SHP77 (cell line): ENCODE measurements at regions not wholly inside any gene's neighbourhood (a gene's known extent, or its start where the extent isn't known, plus 50 kb on each side); places are given as distances from the start of the nearest gene placed in this dataset.
"Not testable (repeated sequence)": the region's sequence is repeated elsewhere in the genome, so short reads cannot be mapped to it uniquely, and the experiment has no call there.

Experiments
- DNase-seq, 2 experiments: peaks; one replicate each; lab custom pipeline; 2025; lab: John Stamatoyannopoulos, UW

GRCh38 chr3:90069748-90070147 lies 962.3 kb downstream of the EPHA3 start:
- no peak for DNase-seq

- DNase-seq, result no peak
These were observed 968.7 kb downstream of the EPHA3 start for GRCh38 chr3:90076136-90076535.

GRCh38 chr3:90080988-90081387 lies 973.6 kb downstream of the EPHA3 start:
- no peak for DNase-seq

GRCh38 chr3:90086297-90086696 lies 978.9 kb downstream of the EPHA3 start:
- not testable (repeated sequence) for DNase-seq

GRCh38 chr3:90087703-90088102 lies 980.3 kb downstream of the EPHA3 start:
- DNase-seq, result no peak

- DNase-seq, result peak; percentile 40 to 62
These were observed 984.1 kb downstream of the EPHA3 start for GRCh38 chr3:90091549-90091948.

GRCh38 chr3:90092994-90093393 lies 985.6 kb downstream of the EPHA3 start:
- peak; percentile 35 to 40 for DNase-seq

- DNase-seq, result no peak
These were observed 988.4 kb downstream of the EPHA3 start for GRCh38 chr3:90095811-90096210.

GRCh38 chr3:90099493-90099892 lies 992.1 kb downstream of the EPHA3 start:
- no peak for DNase-seq

- no peak for DNase-seq
These were observed 994.7 kb downstream of the EPHA3 start for GRCh38 chr3:90102146-90102545.

GRCh38 chr3:90121326-90121725 lies 1013.9 kb downstream of the EPHA3 start:
- DNase-seq, result no peak

GRCh38 chr3:90128391-90128790 lies 1021.0 kb downstream of the EPHA3 start:
- no peak for DNase-seq

GRCh38 chr3:90129730-90130129 lies 1022.3 kb downstream of the EPHA3 start:
- DNase-seq, result no peak

GRCh38 chr3:90132197-90132596 lies 1024.8 kb downstream of the EPHA3 start:
- DNase-seq, result no peak

GRCh38 chr3:90134090-90134489 lies 1026.7 kb downstream of the EPHA3 start:
- DNase-seq, result no peak

- no peak for DNase-seq
These were observed 1029.2 kb downstream of the EPHA3 start for GRCh38 chr3:90136456-90137191.

- DNase-seq, result no peak
These were observed 1037.9 kb downstream of the EPHA3 start for GRCh38 chr3:90145094-90145860.

GRCh38 chr3:90180096-90180495 lies 1072.7 kb downstream of the EPHA3 start:
- no peak for DNase-seq

GRCh38 chr3:90180543-90180942 lies 1073.1 kb downstream of the EPHA3 start:
- DNase-seq, result no peak

- peak; percentile 27 to 56 for DNase-seq
These were observed 1075.0 kb downstream of the EPHA3 start for GRCh38 chr3:90182291-90182976.

GRCh38 chr3:90184861-90185260 lies 1077.4 kb downstream of the EPHA3 start:
- no peak for DNase-seq

- not testable (repeated sequence) for DNase-seq
These were observed 1090.0 kb downstream of the EPHA3 start for GRCh38 chr3:90197383-90197782.

GRCh38 chr3:90202931-90203330 lies 1095.5 kb downstream of the EPHA3 start:
- not testable (repeated sequence) for DNase-seq
